Gastrocnemius medialis (tissue), 4 donors: ENCODE measurements at regions not wholly inside any gene's neighbourhood (a gene's known extent, or its start where the extent isn't known, plus 50 kb on each side); places are given as distances from the start of the nearest gene placed in this dataset.

Source experiments
- ATAC-seq, 2 donors: fragments of 150-250 bp; one replicate each; pipeline ENCODE4 v1.9.1; 2016
- DNase-seq, 2 donors: peaks; one replicate each; pipeline ENCODE4 v3.0.0-alpha.2; 2019
- H3K27ac ChIP-seq, 4 donors: fragments of 200-600 bp; sonication (generic); 1 replicate in 1 of 4; 2 replicates in 3 of 4; pipeline ENCODE4 v1.5.1; 2016 to 2018; ENCODE audit warnings: mild to moderate bottlenecking in 2 of 4, moderate library complexity in 1 of 4
- H3K27me3 ChIP-seq, 3 donors: fragments of 200-600 bp; sonication (generic) in 2 of 3; 1 replicate in 1 of 3; 2 replicates in 2 of 3; pipeline versions ENCODE4 v1.5.1 to v1.6.0; 2016 to 2019; ENCODE audit warnings: mild to moderate bottlenecking in 1 of 3, moderate library complexity in 1 of 3
- H3K36me3 ChIP-seq, 2 donors: fragments of 200-600 bp; sonication (generic) in 1 of 2; one replicate each; pipeline ENCODE4 v1.5.1; 2017 to 2018
- H3K4me1 ChIP-seq, 2 donors: fragments of 200-600 bp; sonication (generic) in 1 of 2; one replicate each; pipeline ENCODE4 v1.5.1; 2016 to 2017; ENCODE audit warnings: mild to moderate bottlenecking in 2 of 2
- H3K4me3 ChIP-seq, 4 donors: fragments of 200-600 bp; sonication (generic) in 3 of 4; 1 replicate in 1 of 4; 2 replicates in 3 of 4; pipeline ENCODE4 v1.5.1; 2016 to 2019; ENCODE audit warnings: mild to moderate bottlenecking in 2 of 4
- H3K9me3 ChIP-seq, 3 donors: fragments of 200-600 bp; sonication (generic) in 2 of 3; 1 replicate in 1 of 3; 2 replicates in 2 of 3; pipeline ENCODE4 v1.5.1; 2016 to 2019
- CTCF ChIP-seq, 5 experiments: fragments of 450-650 bp in 3 of 5; fragments of 200-600 bp in 2 of 5; sonication (generic) in 2 of 5; IDR thresholded peaks in 4 of 5; conservative IDR thresholded peaks in 1 of 5; 1 replicate in 4 of 5; 2 replicates in 1 of 5; pipeline ENCODE4 v1.5.1; 2016 to 2019; ENCODE audit warnings: antibody characterized with exemption in 5 of 5, mild to moderate bottlenecking in 3 of 5, moderate library complexity in 3 of 5
- POLR2A ChIP-seq, 2 donors: fragments of 450-650 bp; IDR thresholded peaks; one replicate each; pipeline ENCODE4 v1.6.1; 2017; ENCODE audit warnings: antibody characterized with exemption in 2 of 2, mild to moderate bottlenecking in 2 of 2, moderate library complexity in 2 of 2
- in situ Hi-C, 4 donors: fragments of 200-750 bp; cut with MboI; loops; one replicate each; pipeline versions ENCODE4 v1.15.0 to v1.8.0; 2017; ENCODE audit warnings: low sequenced_read_pairs in 4 of 4
- intact Hi-C: fragments of 100-400 bp; cut with DNase I; formaldehyde crosslinking; loops from one replicate; pipeline ENCODE4 v1.15.1; 2023; ENCODE audit warnings: low total_unique reads

GRCh38 chr14:25472700-25473099 is 422.8 kb upstream of the STXBP6 start:
- Histone ChIP-seq H3K9me3 (no peaks in the 10 kb centered on the region), H3K4me1 (no peaks in the 10 kb centered on the region), H3K36me3 (no peaks in the 10 kb centered on the region), H3K27me3 (no peaks in the 10 kb centered on the region), H3K27ac (no peak overlapping the region), H3K4me3 (no peak overlapping the region)
- intact Hi-C loops = no loop called here
- in situ Hi-C loops = no loop called here
- ATAC-seq (no peak), DNase-seq (no peak)
- TF ChIP-seq POLR2A (IDR thresholded peaks at IDR 0.05) = no peak
- no peak for TF ChIP-seq CTCF (IDR thresholded peaks at IDR 0.05 in 4 of 5, conservative IDR thresholded peaks at IDR 0.05 in 1 of 5)

GRCh38 chr14:25464772-25465171 is 414.8 kb upstream of the STXBP6 start:
- Histone ChIP-seq H3K27me3 (no peaks in the 10 kb centered on the region), H3K4me3 (no peak overlapping the region), H3K36me3 (no peaks in the 10 kb centered on the region), H3K9me3 (no peaks in the 10 kb centered on the region), H3K4me1 (no peaks in the 10 kb centered on the region), H3K27ac (no peak overlapping the region)
- in situ Hi-C loops = no loop called here
- DNase-seq (no peak), ATAC-seq (no peak)
- TF ChIP-seq POLR2A (IDR thresholded peaks at IDR 0.05) (no peak), CTCF (IDR thresholded peaks at IDR 0.05 in 4 of 5, conservative IDR thresholded peaks at IDR 0.05 in 1 of 5) (no peak)
- intact Hi-C loops = no loop called here

GRCh38 chr14:25464078-25464477 is 414.1 kb upstream of the STXBP6 start:
- intact Hi-C loops = no loop called here
- ATAC-seq = no peak
- Histone ChIP-seq H3K9me3 (no peaks in the 10 kb centered on the region), H3K4me3 (no peak overlapping the region), H3K36me3 (no peaks in the 10 kb centered on the region), H3K27ac (no peak overlapping the region), H3K4me1 (no peaks in the 10 kb centered on the region), H3K27me3 (no peaks in the 10 kb centered on the region)
- TF ChIP-seq POLR2A (IDR thresholded peaks at IDR 0.05) (no peak), CTCF (IDR thresholded peaks at IDR 0.05 in 4 of 5, conservative IDR thresholded peaks at IDR 0.05 in 1 of 5) (no peak)
- in situ Hi-C loops = no loop called here
- DNase-seq = no peak

GRCh38 chr14:25463480-25463879 is 413.5 kb upstream of the STXBP6 start:
- TF ChIP-seq POLR2A (IDR thresholded peaks at IDR 0.05) = no peak
- TF ChIP-seq CTCF (IDR thresholded peaks at IDR 0.05 in 4 of 5, conservative IDR thresholded peaks at IDR 0.05 in 1 of 5) = no peak
- in situ Hi-C loops (no loop called here), intact Hi-C loops (no loop called here)
- no peaks in the 10 kb centered on the region for H3K4me1 ChIP-seq
- H3K36me3 ChIP-seq = no peaks in the 10 kb centered on the region
- no peak for ATAC-seq
- H3K27me3 ChIP-seq = no peaks in the 10 kb centered on the region
- H3K9me3 ChIP-seq = no peaks in the 10 kb centered on the region
- H3K4me3 ChIP-seq = no peak overlapping the region
- no peak overlapping the region for H3K27ac ChIP-seq
- DNase-seq = no peak

- H3K4me1 ChIP-seq = no peaks in the 10 kb centered on the region
- in situ Hi-C loops = no loop called here
- no peak overlapping the region for H3K4me3 ChIP-seq
- no peak for DNase-seq
- no peak for ATAC-seq
- no peaks in the 10 kb centered on the region for H3K9me3 ChIP-seq
- intact Hi-C loops = no loop called here
- no peaks in the 10 kb centered on the region for H3K27me3 ChIP-seq
- no peak overlapping the region for H3K27ac ChIP-seq
- TF ChIP-seq POLR2A (IDR thresholded peaks at IDR 0.05) = no peak
- no peak for TF ChIP-seq CTCF (IDR thresholded peaks at IDR 0.05 in 4 of 5, conservative IDR thresholded peaks at IDR 0.05 in 1 of 5)
- H3K36me3 ChIP-seq = no peaks in the 10 kb centered on the region
Observed at GRCh38 chr14:25461780-25462179, 411.8 kb upstream of the STXBP6 start.
